ENCODE measurements at regions not wholly inside any gene's neighbourhood (a gene's known extent, or its start where the extent isn't known, plus 50 kb on each side); places are given as distances from the start of the nearest gene placed in this dataset.

GRCh38 chr3:104510131-104510849 lies 856.4 kb upstream of the ALCAM start:
- Histone ChIP-seq H3K27me3 (ENCODE audit: control insufficient read depth, insufficient read depth, low read length) (no peaks in the 10 kb centered on the region), H3K36me3 (ENCODE audit: control insufficient read depth, insufficient read depth, low read length) (no peaks in the 10 kb centered on the region), H3K4me3 (ENCODE audit: low read depth, low read length) (no peak overlapping the region)
- TF ChIP-seq, protein P1, sequence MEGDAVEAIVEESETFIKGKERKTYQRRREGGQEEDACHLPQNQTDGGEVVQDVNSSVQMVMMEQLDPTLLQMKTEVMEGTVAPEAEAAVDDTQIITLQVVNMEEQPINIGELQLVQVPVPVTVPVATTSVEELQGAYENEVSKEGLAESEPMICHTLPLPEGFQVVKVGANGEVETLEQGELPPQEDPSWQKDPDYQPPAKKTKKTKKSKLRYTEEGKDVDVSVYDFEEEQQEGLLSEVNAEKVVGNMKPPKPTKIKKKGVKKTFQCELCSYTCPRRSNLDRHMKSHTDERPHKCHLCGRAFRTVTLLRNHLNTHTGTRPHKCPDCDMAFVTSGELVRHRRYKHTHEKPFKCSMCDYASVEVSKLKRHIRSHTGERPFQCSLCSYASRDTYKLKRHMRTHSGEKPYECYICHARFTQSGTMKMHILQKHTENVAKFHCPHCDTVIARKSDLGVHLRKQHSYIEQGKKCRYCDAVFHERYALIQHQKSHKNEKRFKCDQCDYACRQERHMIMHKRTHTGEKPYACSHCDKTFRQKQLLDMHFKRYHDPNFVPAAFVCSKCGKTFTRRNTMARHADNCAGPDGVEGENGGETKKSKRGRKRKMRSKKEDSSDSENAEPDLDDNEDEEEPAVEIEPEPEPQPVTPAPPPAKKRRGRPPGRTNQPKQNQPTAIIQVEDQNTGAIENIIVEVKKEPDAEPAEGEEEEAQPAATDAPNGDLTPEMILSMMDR (IDR thresholded peaks at IDR 0.05; ENCODE audit: insufficient read depth, low read depth, low read length): no peak
- ChIA-PET POLR2A (no interaction called here), CTCF (no interaction called here)
- no peak for DNase-seq (ENCODE audit: low read depth)

DNA sequence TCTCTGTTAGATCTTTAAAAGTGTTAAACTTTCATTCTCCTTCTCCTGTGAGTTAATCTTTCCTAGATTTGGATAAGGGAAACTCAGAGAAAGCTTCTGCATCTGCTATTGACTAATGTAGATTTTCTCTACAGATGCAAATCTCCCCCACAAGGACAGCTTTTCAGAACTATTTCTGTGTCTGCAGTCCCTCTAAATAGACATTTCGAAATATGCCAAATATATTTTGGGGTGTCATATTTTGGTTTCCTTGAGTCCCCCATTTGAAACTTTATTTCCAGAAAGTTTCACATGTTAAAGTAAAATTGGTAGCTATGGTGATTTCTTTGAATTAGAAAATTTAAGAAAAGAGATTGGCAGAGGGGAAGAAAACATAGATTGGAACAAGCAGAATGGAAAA lies 852.3 kb upstream of the ALCAM start:
- Histone ChIP-seq H3K36me3 (ENCODE audit: control insufficient read depth, insufficient read depth, low read length) (no peaks in the 10 kb centered on the region), H3K27me3 (ENCODE audit: control insufficient read depth, insufficient read depth, low read length) (no peaks in the 10 kb centered on the region), H3K4me3 (ENCODE audit: low read depth, low read length) (no peak overlapping the region)
- ChIA-PET POLR2A (no interaction called here), CTCF (no interaction called here)
- TF ChIP-seq, protein P1 (IDR thresholded peaks at IDR 0.05; ENCODE audit: insufficient read depth, low read depth, low read length): no peak
- DNase-seq (ENCODE audit: low read depth): no peak

DNA sequence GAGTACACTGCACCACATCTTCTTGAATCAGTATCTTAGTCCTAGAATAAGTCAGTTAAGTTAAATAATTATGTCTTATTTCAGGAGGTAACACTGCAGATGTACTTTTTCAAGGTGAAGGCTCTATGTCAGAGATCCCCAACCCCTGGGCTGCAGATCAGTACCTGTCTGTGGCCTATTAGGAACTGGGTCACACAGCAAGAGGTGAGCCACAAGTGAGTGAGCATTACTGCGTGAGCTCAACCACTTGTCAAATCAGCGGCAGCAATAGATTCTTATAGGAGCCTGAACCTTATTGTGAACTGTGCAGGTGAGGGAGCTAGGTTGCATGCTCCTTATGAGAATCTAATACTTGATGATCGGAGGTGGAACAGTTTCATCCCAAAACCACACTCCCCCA lies 851.9 kb upstream of the ALCAM start:
- ChIA-PET CTCF (no interaction called here), POLR2A (no interaction called here)
- no peak overlapping the region for H3K4me3 ChIP-seq (ENCODE audit: low read depth, low read length)
- no peak for DNase-seq (ENCODE audit: low read depth)
- H3K36me3 ChIP-seq (ENCODE audit: control insufficient read depth, insufficient read depth, low read length): no peaks in the 10 kb centered on the region
- no peaks in the 10 kb centered on the region for H3K27me3 ChIP-seq (ENCODE audit: control insufficient read depth, insufficient read depth, low read length)
- TF ChIP-seq, protein P1 (IDR thresholded peaks at IDR 0.05; ENCODE audit: insufficient read depth, low read depth, low read length): no peak

- DNase-seq (ENCODE audit: low read depth): no peak
- H3K4me3 ChIP-seq (ENCODE audit: low read depth, low read length): no peak overlapping the region
- ChIA-PET POLR2A (no interaction called here), CTCF (interaction anchor here (0.5 kb wide), 1 partner anchor 67 kb away, joined by 3 read pairs; no protein-coding TSS in a partner anchor)
- no peaks in the 10 kb centered on the region for H3K36me3 ChIP-seq (ENCODE audit: control insufficient read depth, insufficient read depth, low read length)
- H3K27me3 ChIP-seq (ENCODE audit: control insufficient read depth, insufficient read depth, low read length): no peaks in the 10 kb centered on the region
- TF ChIP-seq, protein P1 (IDR thresholded peaks at IDR 0.05; ENCODE audit: insufficient read depth, low read depth, low read length): no peak
Observed at GRCh38 chr3:104519068-104519467, 847.6 kb upstream of the ALCAM start.

GRCh38 chr3:104519468-104520227 lies 847.1 kb upstream of the ALCAM start:
- DNase-seq (ENCODE audit: low read depth): no peak
- TF ChIP-seq, protein P1 (IDR thresholded peaks at IDR 0.05; ENCODE audit: insufficient read depth, low read depth, low read length): no peak
- CTCF ChIA-PET: interaction anchor here (0.5 kb wide), 1 partner anchor 68 kb away, joined by 3 read pairs; no protein-coding TSS in a partner anchor
- no peaks in the 10 kb centered on the region for H3K36me3 ChIP-seq (ENCODE audit: control insufficient read depth, insufficient read depth, low read length)
- no peak overlapping the region for H3K4me3 ChIP-seq (ENCODE audit: low read depth, low read length)
- H3K27me3 ChIP-seq (ENCODE audit: control insufficient read depth, insufficient read depth, low read length): no peaks in the 10 kb centered on the region
- POLR2A ChIA-PET: no interaction called here

All from BJ (cell line).